Smooth muscle cell (in vitro differentiated cells): ENCODE measurements at regions not wholly inside any gene's neighbourhood (a gene's known extent, or its start where the extent isn't known, plus 50 kb on each side); places are given as distances from the start of the nearest gene placed in this dataset.

Experiments used
- DNase-seq: peaks from one replicate; lab custom pipeline; 2025; ENCODE audit not compliant: unreplicated experiment; lab: John Stamatoyannopoulos, UW
- H2AFZ ChIP-seq: fragments of 200-600 bp; sonication (generic); 2 replicates; pipeline ENCODE4 v1.6.0; 2016; ENCODE audit warnings: antibody characterized with exemption, low read depth, mild to moderate bottlenecking
- H3F3A ChIP-seq: fragments of 200-600 bp; sonication (generic); 2 replicates; pipeline ENCODE4 v1.6.0; 2017; ENCODE audit warnings: antibody characterized with exemption, low read depth
- H3K27ac ChIP-seq: fragments of 200-600 bp; sonication (generic); 2 replicates; pipeline ENCODE4 v1.5.1; 2016; ENCODE audit warnings: low read depth, mild to moderate bottlenecking
- H3K27me3 ChIP-seq: fragments of 200-600 bp; sonication (generic); 2 replicates; pipeline ENCODE4 v1.6.1; 2016; ENCODE audit warnings: low read depth, mild to moderate bottlenecking
- H3K36me3 ChIP-seq: fragments of 200-600 bp; sonication (generic); 2 replicates; pipeline ENCODE4 v1.5.1; 2016; ENCODE audit warnings: low read depth
- H3K4me1 ChIP-seq: fragments of 200-600 bp; sonication (generic); 2 replicates; pipeline ENCODE4 v1.5.1; 2016; ENCODE audit warnings: low read depth
- H3K4me2 ChIP-seq: fragments of 200-600 bp; sonication (generic); 2 replicates; pipeline ENCODE4 v1.6.0; 2016; ENCODE audit warnings: mild to moderate bottlenecking
- H3K4me3 ChIP-seq: fragments of 200-600 bp; sonication (generic); 2 replicates; pipeline ENCODE4 v1.5.1; 2016; ENCODE audit warnings: mild to moderate bottlenecking
- H3K79me2 ChIP-seq: fragments of 200-600 bp; sonication (generic); 2 replicates; pipeline ENCODE4 v1.6.0; 2016; ENCODE audit warnings: low read depth, mild to moderate bottlenecking
- H3K9ac ChIP-seq: fragments of 200-600 bp; sonication (generic); 2 replicates; pipeline ENCODE4 v1.6.0; 2016; ENCODE audit warnings: low read depth
- H3K9me3 ChIP-seq: fragments of 200-600 bp; sonication (generic); replicated peaks from 2 replicates; pipeline ENCODE4 v1.5.1; 2016; ENCODE audit warnings: low read depth
- H4K20me1 ChIP-seq: fragments of 200-600 bp; sonication (generic); 2 replicates; pipeline ENCODE4 v1.6.0; 2016; ENCODE audit warnings: low read depth
- WGBS: methylation state at CpG from one replicate; pipeline ENCODE4 v1.1.7; 2016; ENCODE audit warnings: low lambda C conversion rate; 5-methylcytosine and 5-hydroxymethylcytosine counted together
- TF ChIP-seq, protein P1 (sequence below): fragments of 200-600 bp; sonication (generic); IDR thresholded peaks from 2 replicates; pipeline ENCODE4 v1.5.1; 2017; ENCODE audit warnings: borderline replicate concordance, mild to moderate bottlenecking, antibody characterized with exemption; ENCODE audit not compliant: insufficient read depth, poor library complexity, severe bottlenecking

DNA sequence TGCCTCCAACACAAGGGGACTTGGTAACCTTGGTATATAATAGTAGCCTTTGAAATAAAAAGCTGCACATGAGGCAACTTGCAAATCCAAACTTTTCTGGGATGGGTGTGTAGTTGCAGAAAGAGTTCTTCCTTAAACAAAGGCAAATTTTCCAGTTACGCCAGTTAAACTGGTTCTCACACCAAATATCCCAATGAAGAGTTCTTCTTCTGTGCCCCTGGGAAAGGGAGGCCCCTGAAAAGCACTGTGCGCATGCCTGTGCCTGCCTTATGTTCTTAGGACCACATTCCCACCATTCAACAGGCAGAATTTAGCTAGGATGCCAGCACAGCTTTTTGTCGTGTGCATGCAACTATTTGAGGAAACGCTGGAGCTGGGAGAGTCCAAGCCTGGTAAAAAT, 164.8 kb upstream of the SLC25A13 start:
- Histone ChIP-seq H3K36me3 (no peaks in the 10 kb centered on the region), H3K4me2 (no peak overlapping the region), H3K27me3 (peaks cover 8% of the 10 kb centered on the region), H3K9ac (no peak overlapping the region), H2AFZ (no peak overlapping the region), H3K9me3 (no peaks in the 10 kb centered on the region), H3K79me2 (no peaks in the 10 kb centered on the region), H3K27ac (no peak overlapping the region), H3K4me1 (no peaks in the 10 kb centered on the region), H4K20me1 (no peaks in the 10 kb centered on the region), H3K4me3 (no peak overlapping the region), H3F3A (no peaks in the 10 kb centered on the region)
- TF ChIP-seq, protein P1, sequence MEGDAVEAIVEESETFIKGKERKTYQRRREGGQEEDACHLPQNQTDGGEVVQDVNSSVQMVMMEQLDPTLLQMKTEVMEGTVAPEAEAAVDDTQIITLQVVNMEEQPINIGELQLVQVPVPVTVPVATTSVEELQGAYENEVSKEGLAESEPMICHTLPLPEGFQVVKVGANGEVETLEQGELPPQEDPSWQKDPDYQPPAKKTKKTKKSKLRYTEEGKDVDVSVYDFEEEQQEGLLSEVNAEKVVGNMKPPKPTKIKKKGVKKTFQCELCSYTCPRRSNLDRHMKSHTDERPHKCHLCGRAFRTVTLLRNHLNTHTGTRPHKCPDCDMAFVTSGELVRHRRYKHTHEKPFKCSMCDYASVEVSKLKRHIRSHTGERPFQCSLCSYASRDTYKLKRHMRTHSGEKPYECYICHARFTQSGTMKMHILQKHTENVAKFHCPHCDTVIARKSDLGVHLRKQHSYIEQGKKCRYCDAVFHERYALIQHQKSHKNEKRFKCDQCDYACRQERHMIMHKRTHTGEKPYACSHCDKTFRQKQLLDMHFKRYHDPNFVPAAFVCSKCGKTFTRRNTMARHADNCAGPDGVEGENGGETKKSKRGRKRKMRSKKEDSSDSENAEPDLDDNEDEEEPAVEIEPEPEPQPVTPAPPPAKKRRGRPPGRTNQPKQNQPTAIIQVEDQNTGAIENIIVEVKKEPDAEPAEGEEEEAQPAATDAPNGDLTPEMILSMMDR: no peak
- WGBS: 81% methylated on average over 4 of the region's 4 CpGs
- DNase-seq: no peak

DNA sequence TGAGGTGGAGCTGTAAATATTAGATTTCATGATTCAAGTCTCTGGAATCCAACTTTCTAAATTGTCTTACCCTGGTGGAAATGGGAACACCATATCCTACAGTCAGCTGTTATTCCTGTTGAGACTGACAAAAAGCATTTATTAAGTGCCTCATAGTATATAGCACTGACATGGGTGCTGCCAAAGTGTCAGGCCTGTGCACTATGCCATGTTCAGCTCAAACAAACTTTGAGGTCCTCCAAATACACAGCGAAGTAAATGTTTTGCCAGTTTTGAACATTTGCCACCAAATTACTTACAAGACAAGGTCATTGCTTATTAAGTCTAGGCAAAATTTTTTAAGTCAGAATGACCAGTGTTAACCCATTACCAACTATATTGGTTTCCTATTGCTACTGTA, 162.9 kb upstream of the SLC25A13 start:
- H3K27me3 ChIP-seq: no peaks in the 10 kb centered on the region
- no peaks in the 10 kb centered on the region for H3K36me3 ChIP-seq
- H3K4me2 ChIP-seq: no peak overlapping the region
- DNase-seq: no peak
- H3K9ac ChIP-seq: no peak overlapping the region
- WGBS: 93% methylated on average over 1 of the region's 1 CpG
- H3K4me3 ChIP-seq: no peak overlapping the region
- H3K9me3 ChIP-seq: no peaks in the 10 kb centered on the region
- H2AFZ ChIP-seq: no peak overlapping the region
- no peaks in the 10 kb centered on the region for H4K20me1 ChIP-seq
- TF ChIP-seq, protein P1: no peak
- H3K27ac ChIP-seq: no peak overlapping the region
- no peaks in the 10 kb centered on the region for H3K79me2 ChIP-seq
- no peaks in the 10 kb centered on the region for H3F3A ChIP-seq
- H3K4me1 ChIP-seq: no peaks in the 10 kb centered on the region

DNA sequence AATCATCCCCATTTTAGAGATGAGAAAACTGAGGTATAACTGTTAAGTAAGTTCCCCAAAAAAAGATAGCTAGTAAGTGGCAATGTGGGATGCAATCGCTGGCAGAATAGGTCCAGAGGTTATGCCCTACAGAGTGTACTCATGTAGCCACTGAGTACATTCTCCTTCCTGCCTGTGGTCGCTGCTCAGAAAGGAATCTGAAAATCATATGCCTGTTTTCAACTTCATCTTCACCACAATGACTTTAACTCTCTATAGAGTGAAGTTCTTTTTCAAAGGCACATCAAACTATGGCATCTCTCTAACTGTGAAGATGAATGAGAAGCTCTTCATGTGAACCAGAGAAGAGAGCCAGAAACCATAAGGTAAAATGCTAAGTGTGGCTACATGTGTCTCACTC, 162.2 kb upstream of the SLC25A13 start:
- TF ChIP-seq, protein P1: no peak
- Histone ChIP-seq H2AFZ (no peak overlapping the region), H3K4me1 (no peaks in the 10 kb centered on the region), H3K4me3 (no peak overlapping the region), H3K27me3 (no peaks in the 10 kb centered on the region), H3F3A (no peaks in the 10 kb centered on the region), H3K4me2 (no peak overlapping the region), H3K9ac (no peak overlapping the region), H3K36me3 (no peaks in the 10 kb centered on the region), H4K20me1 (no peaks in the 10 kb centered on the region), H3K79me2 (no peaks in the 10 kb centered on the region), H3K27ac (no peak overlapping the region), H3K9me3 (no peaks in the 10 kb centered on the region)
- WGBS: 96% methylated on average over 2 of the region's 2 CpGs
- DNase-seq: no peak

DNA sequence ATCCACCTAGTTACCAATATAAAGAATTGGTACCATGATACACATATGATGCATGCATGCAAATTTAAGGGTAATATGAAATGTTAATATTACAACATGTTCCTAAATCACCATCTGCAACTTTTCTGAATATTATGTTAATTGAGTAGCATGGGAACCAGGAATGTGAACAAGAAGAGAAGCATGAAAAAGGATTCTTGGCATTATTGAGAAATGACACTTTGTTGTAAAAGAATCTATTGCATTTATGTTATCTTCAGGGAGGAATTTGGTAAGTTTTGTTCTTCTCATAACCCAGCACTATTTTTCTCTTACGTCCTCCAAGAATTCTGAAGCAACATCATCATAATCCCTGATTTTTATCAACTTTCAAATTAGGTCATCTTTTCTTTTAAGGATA, 159.9 kb upstream of the SLC25A13 start:
- Histone ChIP-seq H3K27ac (no peak overlapping the region), H3K4me2 (no peak overlapping the region), H3K4me3 (no peak overlapping the region), H3F3A (no peaks in the 10 kb centered on the region), H3K79me2 (no peaks in the 10 kb centered on the region), H3K9me3 (no peaks in the 10 kb centered on the region), H3K4me1 (no peaks in the 10 kb centered on the region), H3K9ac (no peak overlapping the region), H3K27me3 (no peaks in the 10 kb centered on the region), H2AFZ (no peak overlapping the region), H4K20me1 (no peaks in the 10 kb centered on the region), H3K36me3 (no peaks in the 10 kb centered on the region)
- TF ChIP-seq, protein P1: no peak
- WGBS: 33% methylated on average over 1 of the region's 1 CpG
- no peak for DNase-seq
